HUES6 (cell line): ENCODE measurements at regions not wholly inside any gene's neighbourhood (a gene's known extent, or its start where the extent isn't known, plus 50 kb on each side); places are given as distances from the start of the nearest gene placed in this dataset.

Experiments used
- H3K27ac ChIP-seq: 2 replicates; pipeline ENCODE4 v1.7.0; 2013; ENCODE audit warnings: low read depth, mild to moderate bottlenecking, low read length, inconsistent platforms
- H3K27me3 ChIP-seq: 2 replicates; pipeline ENCODE4 v1.6.1; 2013; ENCODE audit warnings: low read length; ENCODE audit not compliant: control insufficient read depth, insufficient read depth
- H3K36me3 ChIP-seq: 2 replicates; pipeline ENCODE4 v1.6.1; 2013; ENCODE audit warnings: low read length; ENCODE audit not compliant: control insufficient read depth, insufficient read depth
- H3K4me1 ChIP-seq: 2 replicates; pipeline ENCODE4 v1.6.1; 2013; ENCODE audit warnings: low read length; ENCODE audit not compliant: control insufficient read depth, insufficient read depth
- H3K4me3 ChIP-seq: 2 replicates; pipeline ENCODE4 v1.5.1; 2013; ENCODE audit warnings: low read depth, low read length
- H3K9ac ChIP-seq: one replicate; pipeline ENCODE4 v1.6.1; 2013; ENCODE audit warnings: mild to moderate bottlenecking, low read length
- H3K9me3 ChIP-seq: 2 replicates; pipeline ENCODE4 v1.6.1; 2013; ENCODE audit warnings: low read depth, low read length; ENCODE audit not compliant: control insufficient read depth, insufficient read depth

- no peak overlapping the region for H3K9ac ChIP-seq
- H3K4me1 ChIP-seq: peaks cover 20% of the 10 kb centered on the region
- H3K36me3 ChIP-seq: no peaks in the 10 kb centered on the region
- H3K4me3 ChIP-seq: no peak overlapping the region
- 0 out of 2 replicates have a peak, but pooled peaks cover 7% of the 10 kb centered on the region for H3K9me3 ChIP-seq
- H3K27ac ChIP-seq: no peak overlapping the region
- no peaks in the 10 kb centered on the region for H3K27me3 ChIP-seq
These were observed 728.9 kb upstream of the TBX3 start for GRCh38 chr12:115412831-115413230.

- H3K36me3 ChIP-seq: no peaks in the 10 kb centered on the region
- H3K4me3 ChIP-seq: no peak overlapping the region
- H3K9ac ChIP-seq: no peak overlapping the region
- no peaks in the 10 kb centered on the region for H3K9me3 ChIP-seq
- H3K4me1 ChIP-seq: peaks cover 20% of the 10 kb centered on the region
- H3K27me3 ChIP-seq: no peaks in the 10 kb centered on the region
- H3K27ac ChIP-seq: no peak overlapping the region
These were observed 727.1 kb upstream of the TBX3 start for GRCh38 chr12:115411121-115411520.

DNA sequence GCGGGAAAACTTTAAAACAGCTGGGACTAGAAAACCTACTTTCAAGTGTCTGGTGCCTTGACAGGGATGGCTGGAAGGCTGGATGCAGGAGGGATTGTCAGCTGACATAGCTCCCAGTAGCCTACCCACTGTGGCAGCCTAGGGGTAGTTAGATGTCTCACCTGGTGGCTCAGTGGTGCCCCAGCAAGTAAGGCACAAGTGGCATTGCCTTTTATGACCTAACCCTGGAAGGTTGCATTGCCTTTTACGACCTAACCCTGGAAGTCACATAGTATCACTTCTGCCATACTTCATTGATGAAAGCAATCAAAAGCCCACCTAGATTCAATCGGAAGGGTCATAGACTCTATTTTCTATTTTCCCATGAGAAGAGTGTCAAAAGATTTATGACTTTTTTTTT is 724.7 kb upstream of the TBX3 start:
- Histone ChIP-seq H3K4me1 (peaks cover 20% of the 10 kb centered on the region), H3K36me3 (no peaks in the 10 kb centered on the region), H3K9me3 (no peaks in the 10 kb centered on the region), H3K4me3 (no peak overlapping the region), H3K9ac (no peak overlapping the region), H3K27me3 (no peaks in the 10 kb centered on the region), H3K27ac (no peak overlapping the region)

DNA sequence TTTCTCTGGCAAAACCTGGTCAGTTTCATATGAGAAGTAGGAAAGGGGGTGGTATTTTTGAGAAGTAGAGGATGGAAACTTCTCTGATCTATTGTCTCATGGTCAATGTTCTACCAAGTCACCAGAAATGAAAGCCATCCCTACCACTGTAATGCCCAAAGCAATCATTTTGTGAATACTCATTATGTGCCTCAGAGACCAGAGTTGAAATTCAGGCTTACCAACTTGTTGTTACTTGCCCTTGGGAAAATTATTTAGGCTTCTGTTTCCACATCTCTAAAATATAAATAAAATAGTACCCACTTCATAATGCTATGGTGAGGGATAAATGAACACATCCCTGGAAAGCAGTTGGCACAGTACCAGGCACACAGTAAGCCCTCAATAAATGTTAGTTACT is 723.7 kb upstream of the TBX3 start:
- H3K4me3 ChIP-seq: no peak overlapping the region
- H3K27me3 ChIP-seq: no peaks in the 10 kb centered on the region
- H3K4me1 ChIP-seq: peaks cover 20% of the 10 kb centered on the region
- H3K36me3 ChIP-seq: no peaks in the 10 kb centered on the region
- no peaks in the 10 kb centered on the region for H3K9me3 ChIP-seq
- no peak overlapping the region for H3K27ac ChIP-seq
- no peak overlapping the region for H3K9ac ChIP-seq

- H3K9me3 ChIP-seq: no peaks in the 10 kb centered on the region
- no peak overlapping the region for H3K9ac ChIP-seq
- no peak overlapping the region for H3K27ac ChIP-seq
These were observed 723.1 kb upstream of the TBX3 start for GRCh38 chr12:115407036-115407435.

DNA sequence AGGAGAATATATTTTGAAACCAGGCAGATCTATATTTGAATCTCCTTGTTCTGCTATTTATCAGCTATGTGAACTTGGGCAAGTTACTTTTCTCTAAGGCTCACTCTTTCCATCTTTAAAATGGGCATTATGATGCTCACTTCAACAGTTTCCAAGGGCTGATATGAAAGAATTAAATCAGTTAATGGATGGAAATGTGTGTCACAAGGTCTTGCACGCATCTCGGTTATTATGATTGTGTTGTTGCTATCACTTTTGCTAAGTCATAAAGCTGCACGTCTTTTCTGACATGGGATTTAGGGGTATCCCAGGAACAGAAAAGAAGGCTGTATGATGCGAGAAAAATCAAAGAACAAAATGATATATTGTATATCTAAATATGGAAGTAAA is 721.5 kb upstream of the TBX3 start:
- Histone ChIP-seq H3K9me3 (no peaks in the 10 kb centered on the region), H3K4me3 (no peak overlapping the region), H3K36me3 (no peaks in the 10 kb centered on the region), H3K4me1 (peaks cover under 1% of the 10 kb centered on the region; the same call in 1 of the 2 replicates), H3K9ac (no peak overlapping the region), H3K27ac (no peak overlapping the region), H3K27me3 (no peaks in the 10 kb centered on the region)

More at GRCh38 chr12:115407036-115407435, 723.1 kb upstream of the TBX3 start:
- Histone ChIP-seq H3K4me3 (no peak overlapping the region), H3K36me3 (no peaks in the 10 kb centered on the region), H3K27me3 (no peaks in the 10 kb centered on the region), H3K4me1 (peaks cover 16% of the 10 kb centered on the region)

DNA sequence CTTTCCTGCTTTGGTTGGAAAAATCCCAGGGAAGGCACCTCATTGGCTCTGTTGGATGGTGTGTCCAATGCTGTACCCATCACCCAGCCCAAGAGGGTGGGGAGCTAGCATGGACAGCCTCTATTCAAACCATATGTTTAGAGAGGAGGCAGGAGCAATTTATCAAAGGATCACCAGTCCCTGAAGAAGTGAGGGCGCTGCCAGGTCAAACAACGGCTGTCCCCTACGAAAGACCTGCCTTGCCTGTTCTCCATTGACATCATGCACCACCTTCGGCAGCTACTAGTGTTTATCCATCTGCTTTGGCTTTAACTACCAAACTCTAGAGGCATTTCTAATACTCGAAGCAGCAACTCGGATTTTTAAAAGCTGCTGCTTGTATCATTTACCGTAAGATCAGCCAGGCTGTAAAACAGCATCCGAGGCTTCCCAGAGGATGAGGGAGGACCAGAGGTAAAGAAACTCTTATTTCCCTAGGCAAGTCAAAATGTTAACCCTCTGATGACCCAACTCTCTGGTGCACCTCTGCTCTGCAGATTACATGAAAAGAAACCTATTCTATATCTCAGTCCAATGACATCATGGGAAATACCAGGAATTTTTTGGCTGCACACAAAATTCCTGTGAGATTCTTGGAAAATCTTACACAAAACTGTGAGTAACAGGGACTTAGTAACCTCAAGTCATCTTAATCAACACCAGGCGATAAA is 720.9 kb upstream of the TBX3 start:
- Histone ChIP-seq H3K9me3 (no peaks in the 10 kb centered on the region), H3K4me3 (no peak overlapping the region), H3K27me3 (no peaks in the 10 kb centered on the region), H3K4me1 (no peaks in the 10 kb centered on the region), H3K27ac (no peak overlapping the region), H3K9ac (no peak overlapping the region), H3K36me3 (no peaks in the 10 kb centered on the region)

DNA sequence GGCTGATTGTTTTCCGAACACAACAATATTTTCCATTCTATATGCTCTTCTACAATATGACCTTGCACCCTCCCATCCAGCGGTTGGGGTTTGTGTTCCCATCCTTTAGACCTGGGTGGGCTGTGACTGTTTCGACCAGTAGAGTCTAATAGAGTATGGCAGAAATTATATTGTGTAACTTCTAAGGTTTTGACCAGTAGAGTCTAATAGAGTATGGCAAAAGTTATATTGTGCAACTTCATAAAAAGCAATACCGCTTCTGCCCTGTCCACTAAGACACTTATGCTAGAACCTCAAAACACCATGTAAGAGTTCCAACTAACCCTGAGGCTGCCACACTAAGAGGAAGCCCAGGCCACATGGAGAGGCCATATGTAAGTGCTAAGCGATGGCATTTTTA is 719.7 kb upstream of the TBX3 start:
- no peaks in the 10 kb centered on the region for H3K36me3 ChIP-seq
- H3K9me3 ChIP-seq: no peaks in the 10 kb centered on the region
- no peak overlapping the region for H3K9ac ChIP-seq
- no peaks in the 10 kb centered on the region for H3K4me1 ChIP-seq
- H3K27me3 ChIP-seq: no peaks in the 10 kb centered on the region
- no peak overlapping the region for H3K4me3 ChIP-seq
- no peak overlapping the region for H3K27ac ChIP-seq

- Histone ChIP-seq H3K36me3 (no peaks in the 10 kb centered on the region), H3K9ac (no peak overlapping the region), H3K4me3 (no peak overlapping the region), H3K9me3 (no peaks in the 10 kb centered on the region), H3K4me1 (no peaks in the 10 kb centered on the region), H3K27me3 (no peaks in the 10 kb centered on the region), H3K27ac (no peak overlapping the region)
These were observed 719.3 kb upstream of the TBX3 start for GRCh38 chr12:115403253-115403652.

DNA sequence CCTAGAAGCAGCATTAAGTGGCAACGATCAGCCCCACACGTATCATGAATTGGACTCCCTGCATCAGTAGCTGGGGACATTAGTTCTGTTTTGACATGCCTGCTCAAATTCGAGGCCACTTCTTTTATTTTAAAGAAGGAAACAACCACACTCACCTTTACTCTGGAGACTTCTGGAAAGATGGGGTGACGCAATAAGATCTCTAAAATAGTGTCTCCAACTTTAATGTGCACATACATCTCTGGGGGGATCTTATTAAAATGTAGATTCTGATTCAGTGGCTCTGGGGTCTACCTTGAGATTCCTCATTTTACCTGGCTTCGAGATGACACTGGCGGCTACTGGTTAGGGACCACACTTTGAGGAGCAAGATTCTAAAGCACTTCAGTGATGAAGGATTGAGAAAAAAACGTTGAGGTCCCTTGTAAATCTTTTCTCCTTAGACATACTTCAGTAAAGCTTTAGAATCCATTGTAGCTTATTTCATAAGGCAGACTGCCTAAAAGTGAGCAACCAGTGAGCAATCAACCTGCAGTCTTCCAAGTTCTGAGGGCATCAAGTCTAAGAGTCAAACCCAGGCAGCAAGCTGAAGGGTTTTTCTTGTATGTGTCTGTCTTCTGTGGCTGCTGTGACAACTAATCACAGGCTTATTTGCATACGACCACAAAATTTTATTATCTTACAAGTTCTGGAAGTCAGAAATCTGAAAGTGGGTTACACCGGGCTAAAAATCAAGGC is 718.6 kb upstream of the TBX3 start:
- H3K4me1 ChIP-seq: no peaks in the 10 kb centered on the region
- no peak overlapping the region for H3K4me3 ChIP-seq
- no peak overlapping the region for H3K27ac ChIP-seq
- H3K27me3 ChIP-seq: no peaks in the 10 kb centered on the region
- H3K9ac ChIP-seq: no peak overlapping the region
- no peaks in the 10 kb centered on the region for H3K9me3 ChIP-seq
- no peaks in the 10 kb centered on the region for H3K36me3 ChIP-seq

GRCh38 chr12:115401761-115402160 is 717.8 kb upstream of the TBX3 start:
- Histone ChIP-seq H3K4me1 (no peaks in the 10 kb centered on the region), H3K9me3 (peaks cover 6% of the 10 kb centered on the region), H3K27ac (no peak overlapping the region), H3K4me3 (no peak overlapping the region), H3K36me3 (no peaks in the 10 kb centered on the region), H3K27me3 (no peaks in the 10 kb centered on the region), H3K9ac (no peak overlapping the region)
